HG03139 (cell line): ENCODE measurements at regions not wholly inside any gene's neighbourhood (a gene's known extent, or its start where the extent isn't known, plus 50 kb on each side); places are given as distances from the start of the nearest gene placed in this dataset.
"Not testable (repeated sequence)": the region's sequence is repeated elsewhere in the genome, so short reads cannot be mapped to it uniquely, and the experiment has no call there.

Experiments
- ATAC-seq: cut with Tn5 transposase; IDR thresholded peaks from one replicate; pipeline ENCODE4 v1.9.1; 2021; ENCODE audit not compliant: unreplicated experiment

DNA sequence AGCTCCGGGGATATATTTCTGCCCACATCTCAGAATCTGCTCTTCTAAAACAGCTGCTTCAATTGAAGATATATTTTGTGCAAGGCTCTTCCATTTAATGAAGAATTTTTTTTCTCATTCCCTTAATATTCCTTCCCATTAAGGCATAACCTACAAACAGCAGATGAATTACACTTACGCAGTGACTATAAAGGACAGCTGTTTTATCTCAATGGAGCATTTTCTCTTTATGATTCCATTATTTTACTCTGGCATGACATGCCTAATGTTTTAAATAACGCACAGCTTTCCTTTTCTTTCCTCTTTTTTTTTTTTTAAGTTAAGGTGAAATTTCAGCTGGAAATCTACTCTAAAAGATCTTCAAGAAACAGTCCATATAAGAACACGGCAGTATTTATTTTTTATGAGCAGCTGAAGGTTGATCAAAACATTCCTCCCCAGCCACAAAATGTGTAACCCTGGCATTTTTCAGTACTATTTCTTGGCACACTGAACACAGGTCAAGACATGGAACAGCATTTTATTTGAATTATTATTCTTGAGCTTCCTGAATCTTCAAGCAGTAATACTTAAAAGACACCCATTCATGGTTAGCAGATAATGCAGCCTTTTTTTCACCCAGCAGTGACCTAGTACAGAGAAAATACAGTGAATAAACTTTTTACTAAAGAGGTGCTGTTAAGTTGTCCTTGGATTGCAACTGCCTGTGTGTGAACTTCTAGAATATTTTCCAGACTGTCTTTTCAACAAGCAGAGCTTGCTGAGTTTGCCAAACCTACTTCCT is 118.1 kb upstream of the FOXN3 start:
- ATAC-seq = no peak

DNA sequence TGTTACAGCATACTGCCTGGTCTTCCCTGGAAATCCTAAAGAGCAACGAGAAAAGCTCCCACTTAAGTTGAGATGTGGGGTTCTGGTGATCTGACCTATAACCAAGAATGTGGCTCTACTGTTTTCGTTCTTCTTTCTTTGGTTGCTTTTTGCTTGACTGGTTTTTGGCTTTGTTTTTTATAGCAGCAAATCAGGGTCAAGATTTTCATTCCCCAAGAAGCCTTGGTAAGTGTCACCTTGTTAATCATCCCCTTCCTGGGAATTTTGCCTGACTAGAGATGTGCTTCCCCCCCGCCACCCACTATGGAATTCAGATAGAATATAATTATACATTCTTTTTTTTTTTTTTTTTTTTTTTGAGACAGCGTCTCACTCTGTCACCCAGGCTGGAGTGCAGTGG is 116.7 kb upstream of the FOXN3 start:
- ATAC-seq = no peak

DNA sequence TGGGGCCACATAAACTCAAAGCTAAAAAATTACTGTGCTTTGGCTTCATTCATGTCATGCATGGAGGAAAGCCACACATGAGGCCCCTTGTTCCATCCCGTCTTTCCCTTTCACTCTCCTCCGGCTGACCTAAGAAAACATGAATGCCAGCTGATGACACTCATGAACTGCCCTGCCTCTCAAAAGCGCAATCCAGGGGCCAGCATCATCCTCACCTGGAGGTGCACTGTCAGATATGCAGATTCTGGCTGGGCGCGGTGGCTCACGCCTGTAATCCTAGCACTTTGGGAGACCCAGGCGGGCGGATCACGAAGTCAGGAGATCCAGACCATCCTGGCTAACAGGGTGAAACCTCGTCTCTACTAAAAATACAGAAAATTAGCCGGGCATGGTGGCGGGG is 116.1 kb upstream of the FOXN3 start:
- no peak for ATAC-seq

DNA sequence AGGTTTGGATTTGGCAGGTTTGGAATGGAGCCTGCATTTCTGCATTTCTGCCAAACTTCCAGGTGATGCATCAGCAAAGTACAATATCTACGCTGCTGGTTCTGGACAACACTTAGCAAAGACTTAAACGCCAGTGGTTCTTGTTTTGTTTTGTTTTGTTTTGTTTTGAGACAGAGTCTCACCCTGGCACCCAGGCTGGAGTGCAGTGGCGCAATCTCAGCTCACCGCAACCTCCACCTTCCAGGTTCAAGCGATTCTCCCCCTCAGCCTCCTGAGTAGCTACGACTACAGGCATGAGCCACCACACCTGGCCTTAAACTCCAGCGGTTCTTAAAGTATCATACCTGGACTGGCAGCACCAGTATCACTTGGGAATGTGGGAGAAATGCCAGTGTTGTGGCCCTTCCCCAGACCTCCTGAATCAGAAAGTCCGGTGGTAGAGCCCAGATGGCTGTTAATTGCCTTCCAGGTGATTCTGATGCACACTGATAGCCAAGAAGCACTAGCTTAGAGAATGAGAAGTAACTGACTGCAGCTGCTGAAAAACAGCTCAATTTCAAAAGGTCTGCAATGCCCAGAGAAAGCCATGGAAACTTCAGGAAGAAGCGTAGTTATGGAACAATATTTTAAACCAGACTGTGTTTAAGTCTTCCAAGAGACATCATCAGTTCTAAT is 114.8 kb upstream of the FOXN3 start:
- ATAC-seq = no peak

DNA sequence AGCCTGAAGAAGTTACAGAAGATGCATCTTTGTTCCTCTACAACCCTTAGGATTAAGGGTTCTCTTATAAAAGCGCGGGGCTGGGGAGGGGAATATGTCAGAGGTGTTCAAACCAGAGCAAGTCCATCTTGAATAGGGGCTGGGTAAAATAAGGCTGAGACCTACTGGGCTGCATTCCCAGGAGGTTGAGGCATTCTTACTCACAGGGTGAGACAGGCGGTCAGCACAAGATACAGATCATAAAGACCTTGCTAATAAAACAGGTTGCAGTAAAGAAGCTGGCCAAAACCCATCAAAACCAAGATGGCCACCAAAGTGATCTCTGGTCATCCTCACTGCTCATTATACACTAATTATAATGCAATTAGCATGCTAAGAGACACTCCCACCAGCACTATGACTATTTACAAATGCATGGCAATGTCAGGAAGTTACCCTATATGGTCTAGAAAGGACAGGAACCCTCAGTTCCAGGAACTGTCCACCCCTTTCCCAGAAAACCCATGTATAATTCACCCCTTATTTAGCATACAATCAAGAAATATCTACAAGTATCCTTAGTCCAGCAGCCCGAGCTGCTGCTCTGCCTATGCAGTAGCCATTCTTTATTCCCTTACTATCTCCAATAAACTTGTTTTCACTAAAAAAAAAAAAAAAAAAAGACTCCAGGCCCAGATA is 108.1 kb upstream of the FOXN3 start:
- no peak for ATAC-seq

DNA sequence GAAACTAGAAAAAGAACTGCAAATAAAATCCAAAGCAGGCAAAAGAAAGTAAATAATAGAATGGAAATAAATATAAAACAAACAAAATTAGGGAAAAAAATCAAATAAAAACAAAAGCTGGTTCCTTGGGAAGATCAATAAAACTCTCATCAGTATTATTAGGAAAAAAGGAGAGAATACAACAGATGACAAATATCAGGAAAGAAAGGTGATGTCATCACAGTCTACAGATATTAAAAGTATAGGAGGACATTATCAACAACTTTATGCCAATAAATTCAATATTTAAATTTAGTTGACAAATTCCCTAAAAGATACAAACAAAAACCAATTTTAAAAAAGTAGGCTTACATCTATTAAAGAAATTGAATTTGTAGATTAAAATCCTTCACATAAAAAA is 107.4 kb upstream of the FOXN3 start:
- ATAC-seq = no peak

DNA sequence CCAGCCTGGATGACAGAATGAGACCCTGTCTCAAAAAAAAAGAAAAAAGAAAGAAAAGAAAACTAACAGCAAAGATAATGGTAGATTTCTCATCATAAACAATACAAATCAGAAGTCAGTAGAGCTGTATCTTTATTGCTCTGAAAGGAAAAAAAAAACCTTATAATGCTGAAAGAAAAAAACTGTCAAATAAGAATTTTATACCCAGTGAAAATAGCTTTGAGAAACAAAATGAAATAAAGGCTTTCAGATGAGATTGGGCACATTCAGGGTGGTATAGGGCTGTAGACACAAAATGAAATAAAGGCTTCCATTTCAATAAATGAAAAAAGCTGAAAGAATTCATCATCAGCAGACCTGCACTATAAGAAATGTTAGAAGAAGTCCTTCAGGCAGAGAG is 105.0 kb upstream of the FOXN3 start:
- ATAC-seq = no peak

DNA sequence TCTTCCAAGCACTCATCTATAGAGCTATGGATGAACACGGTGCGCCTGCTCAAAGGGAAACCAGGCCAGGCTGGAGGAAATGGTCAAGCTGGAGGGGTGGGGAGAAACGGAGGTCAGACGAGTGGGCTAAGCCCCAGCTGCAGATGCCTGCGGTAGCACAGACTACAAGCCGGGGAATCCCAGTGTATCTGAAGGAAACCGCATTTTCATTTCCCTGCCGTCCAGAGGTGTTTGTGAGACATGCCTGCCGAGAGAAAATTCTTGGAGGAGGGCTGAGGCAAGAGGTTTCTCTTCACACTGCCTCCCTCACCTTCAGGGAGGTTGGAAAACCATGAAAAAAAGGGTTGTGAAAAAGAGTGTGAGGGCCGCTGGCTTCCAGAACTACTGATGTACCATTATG is 102.0 kb upstream of the FOXN3 start:
- no peak for ATAC-seq

DNA sequence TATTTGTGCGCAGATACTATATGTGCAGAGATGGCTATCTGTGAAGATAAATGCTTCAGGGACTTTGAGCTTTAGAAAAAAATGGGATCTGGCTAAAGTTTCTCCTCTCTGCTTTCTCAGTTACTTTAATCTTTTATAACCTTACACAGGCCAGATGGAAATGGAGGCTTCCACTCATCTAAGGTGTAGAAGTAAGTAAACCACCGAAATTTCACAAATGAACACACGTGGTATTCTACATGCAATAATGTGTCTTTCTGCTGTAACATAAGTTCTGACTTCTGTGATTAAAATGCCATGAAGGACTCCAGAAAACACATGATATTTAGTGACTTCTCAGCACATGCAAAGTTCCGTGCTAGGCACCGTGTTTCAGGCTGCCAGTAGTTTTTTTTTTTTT is 99.1 kb upstream of the FOXN3 start:
- no peak for ATAC-seq

DNA sequence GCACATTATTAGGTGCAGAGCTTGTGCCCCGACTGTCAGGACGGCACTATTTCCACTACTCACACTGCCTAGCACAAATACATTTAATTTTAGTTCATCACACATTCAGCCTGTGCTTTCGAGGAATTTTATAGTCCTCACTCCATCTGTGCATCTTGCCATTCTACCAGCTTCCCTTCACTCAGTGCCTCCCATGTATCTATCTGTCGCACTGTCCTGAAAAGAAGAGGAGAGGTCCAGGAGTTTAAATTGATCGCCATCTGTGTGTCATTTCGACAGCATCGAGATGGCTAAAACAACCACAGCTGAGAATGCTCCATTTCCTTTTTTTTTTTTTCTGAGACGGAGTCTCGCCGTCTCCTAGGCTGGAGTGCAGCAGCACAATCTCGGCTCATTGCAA is 97.6 kb upstream of the FOXN3 start:
- ATAC-seq = no peak

DNA sequence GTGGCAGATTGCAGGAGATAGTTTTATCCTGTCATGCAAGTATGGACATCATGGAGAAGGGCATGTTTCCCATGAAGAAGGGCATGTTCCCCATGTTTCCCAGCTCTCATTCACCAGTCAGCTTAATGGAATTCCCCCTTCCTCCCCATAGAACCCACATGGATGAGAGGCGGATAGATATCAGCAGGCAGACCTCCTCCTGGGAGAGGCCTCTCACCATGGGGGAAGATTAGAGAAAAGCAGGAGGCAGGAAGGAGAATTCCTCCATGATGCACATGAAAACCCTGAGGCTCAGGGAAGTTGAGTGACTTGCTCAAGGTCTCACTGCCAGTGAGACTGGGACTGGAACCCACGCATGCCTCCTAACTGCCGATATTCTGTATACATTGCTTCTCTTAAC is 92.9 kb upstream of the FOXN3 start:
- ATAC-seq = no peak

DNA sequence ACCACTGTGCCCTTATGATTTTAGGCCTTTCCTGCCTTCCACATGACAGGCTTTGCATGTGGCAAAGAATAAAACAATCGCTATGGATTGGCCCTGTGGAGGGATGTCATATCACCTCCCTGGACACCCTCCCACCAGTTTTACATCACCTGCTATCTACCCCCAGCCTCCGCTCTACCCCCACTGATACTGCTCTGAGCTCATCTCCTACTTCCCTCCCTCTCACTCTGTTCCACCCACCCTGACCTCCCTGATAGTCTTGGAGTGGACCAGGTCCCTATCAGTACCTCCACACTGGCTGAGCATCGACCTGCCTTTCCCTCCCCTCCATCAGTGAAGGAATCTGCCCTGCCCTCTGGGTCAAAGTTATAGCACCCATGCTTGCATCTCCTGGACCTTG is 91.8 kb upstream of the FOXN3 start:
- ATAC-seq = no peak

DNA sequence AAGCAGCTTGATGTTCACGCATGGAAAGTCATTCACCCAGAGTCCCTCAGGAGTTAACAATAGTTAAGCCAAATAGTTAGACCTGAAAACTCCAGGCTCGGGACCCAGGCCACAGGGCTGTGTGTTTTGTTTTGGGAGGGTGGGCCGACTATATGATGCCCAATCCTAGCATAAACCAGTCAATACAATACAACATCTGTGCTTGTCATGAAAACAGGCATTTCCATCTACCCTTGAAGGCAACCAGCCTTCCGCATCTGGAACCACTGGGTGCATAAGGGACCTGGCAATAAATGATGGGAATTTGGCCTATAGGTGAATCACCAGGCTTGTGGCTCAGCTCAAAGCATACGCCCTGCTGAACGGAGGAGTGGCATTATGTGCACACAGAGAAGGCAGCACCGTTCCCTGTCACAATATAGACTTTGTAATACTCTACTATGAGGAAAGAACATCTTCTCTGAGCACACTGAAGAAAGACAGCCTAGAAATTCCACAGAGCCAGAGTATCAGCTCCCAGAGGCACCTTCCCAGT is 91.0 kb upstream of the FOXN3 start:
- no peak for ATAC-seq

DNA sequence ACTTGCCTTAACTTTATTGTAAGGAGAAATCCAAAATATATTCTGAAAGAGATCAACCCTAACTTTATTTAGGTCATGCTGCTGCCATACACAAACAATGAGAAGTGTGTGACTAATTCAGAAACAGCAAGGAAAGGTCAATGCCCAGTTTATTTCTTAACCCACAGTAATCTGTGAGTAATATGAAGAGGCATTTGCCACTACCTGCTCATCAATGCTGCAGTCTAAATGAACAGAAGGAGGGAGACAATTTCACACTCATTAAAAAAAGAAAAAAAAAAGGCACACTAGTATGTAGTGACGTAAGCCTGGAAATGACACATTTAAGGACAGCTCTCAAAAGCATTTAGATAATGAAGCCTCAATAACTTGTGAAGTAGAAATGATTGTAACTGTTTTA is 90.5 kb upstream of the FOXN3 start:
- ATAC-seq = no peak

DNA sequence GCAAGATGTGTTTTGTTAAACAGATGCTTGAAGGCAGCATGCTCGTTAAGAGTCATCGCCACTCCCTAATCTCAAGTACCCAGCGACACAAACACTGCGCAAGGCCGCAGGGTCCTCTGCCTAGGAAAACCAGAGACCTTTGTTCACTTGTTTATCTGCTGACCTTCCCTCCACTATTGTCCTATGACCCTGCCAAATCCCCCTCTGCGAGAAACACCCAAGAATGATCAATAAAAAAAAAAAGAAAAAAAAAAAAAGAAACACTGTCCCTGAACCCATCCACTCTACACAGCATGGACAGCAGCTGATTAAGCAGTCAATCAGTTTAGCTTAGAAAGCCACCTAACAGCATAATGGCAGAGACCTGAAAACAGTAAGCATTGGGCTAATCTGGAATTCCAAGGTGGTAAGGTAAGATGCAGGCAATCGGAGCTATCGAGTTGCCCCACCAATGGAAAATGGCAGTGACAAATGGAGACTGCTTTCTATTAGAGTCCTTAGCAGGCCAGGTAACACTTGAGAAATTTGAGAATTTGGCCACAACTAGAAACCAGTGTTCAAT is 89.9 kb upstream of the FOXN3 start:
- ATAC-seq = not testable (repeated sequence)

DNA sequence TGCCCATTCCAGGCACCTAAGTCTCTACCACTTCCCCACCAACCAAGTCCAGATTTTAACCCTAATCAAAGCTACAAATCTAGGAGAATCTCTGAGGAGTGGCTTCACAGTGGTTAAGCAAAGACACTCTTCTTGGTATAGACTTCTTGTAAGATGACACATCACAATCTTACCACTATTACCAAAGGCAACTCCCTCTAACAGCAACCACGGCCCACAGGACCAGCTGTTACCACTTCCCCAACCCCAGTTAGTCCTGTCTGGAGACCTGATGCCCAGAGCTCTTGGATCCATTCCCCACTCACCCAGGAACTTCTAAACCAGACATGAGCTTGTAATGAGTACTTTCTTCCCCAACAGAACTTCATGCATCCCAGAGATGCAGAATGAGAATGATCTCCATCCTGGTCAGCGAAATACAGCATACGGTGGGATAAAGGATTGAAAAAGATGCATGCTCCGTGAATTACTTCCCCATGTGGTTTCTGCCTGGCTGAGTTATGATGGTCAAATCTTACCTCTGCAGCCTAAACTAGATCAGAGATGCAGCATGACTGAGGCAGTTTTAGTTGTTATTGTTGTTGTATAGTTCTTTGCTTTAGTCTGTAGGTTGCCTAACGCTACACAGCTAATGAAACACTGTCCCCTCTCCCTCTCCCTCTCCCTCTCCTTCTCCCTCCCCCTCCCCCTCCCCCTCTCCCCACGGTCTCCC is 87.7 kb upstream of the FOXN3 start:
- ATAC-seq = peak; percentile 56

DNA sequence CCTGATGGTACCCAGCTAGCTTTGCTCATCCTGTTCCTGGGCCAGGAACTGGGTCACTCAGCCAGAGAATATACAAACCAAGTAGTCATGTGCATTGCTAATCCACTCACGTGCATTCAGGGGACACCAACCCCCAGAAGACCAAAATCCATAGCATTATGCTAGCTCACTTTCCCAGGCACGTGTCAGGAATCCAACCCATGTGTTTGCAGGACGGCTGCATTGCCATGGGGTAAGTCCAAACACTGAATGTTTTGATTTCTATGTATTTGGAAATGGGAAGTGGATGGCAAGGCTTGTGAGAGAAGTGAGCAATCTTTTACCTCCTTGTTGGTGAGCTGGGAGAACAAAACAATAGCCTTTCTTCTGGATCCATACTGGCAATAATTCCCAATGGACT is 87.1 kb upstream of the FOXN3 start:
- no peak for ATAC-seq

DNA sequence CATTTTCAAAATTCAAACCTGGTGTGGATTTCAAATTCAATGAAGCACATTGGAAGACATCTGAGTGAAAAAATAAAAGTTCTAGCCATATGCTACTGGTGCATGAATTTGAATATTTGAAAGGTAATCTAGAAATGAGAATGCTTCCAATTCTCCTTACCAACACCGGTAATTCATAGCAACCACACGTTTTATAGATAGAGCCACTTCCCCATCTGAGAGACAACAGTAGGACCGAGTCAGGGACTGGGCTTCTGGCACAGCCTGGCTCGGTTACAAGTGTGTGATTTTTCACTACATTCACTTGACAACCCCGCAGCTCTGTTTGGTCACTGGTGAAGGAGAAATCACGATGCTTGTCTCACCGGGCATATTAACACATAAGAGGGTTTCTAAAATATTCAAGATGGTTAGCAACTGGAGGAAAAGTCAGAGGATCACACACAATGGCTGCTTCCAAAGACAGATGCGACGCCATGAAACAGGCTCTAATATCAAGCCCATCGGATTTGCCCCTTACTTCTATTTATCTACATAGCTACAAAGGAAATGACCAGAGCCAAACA is 86.5 kb upstream of the FOXN3 start:
- ATAC-seq = no peak

DNA sequence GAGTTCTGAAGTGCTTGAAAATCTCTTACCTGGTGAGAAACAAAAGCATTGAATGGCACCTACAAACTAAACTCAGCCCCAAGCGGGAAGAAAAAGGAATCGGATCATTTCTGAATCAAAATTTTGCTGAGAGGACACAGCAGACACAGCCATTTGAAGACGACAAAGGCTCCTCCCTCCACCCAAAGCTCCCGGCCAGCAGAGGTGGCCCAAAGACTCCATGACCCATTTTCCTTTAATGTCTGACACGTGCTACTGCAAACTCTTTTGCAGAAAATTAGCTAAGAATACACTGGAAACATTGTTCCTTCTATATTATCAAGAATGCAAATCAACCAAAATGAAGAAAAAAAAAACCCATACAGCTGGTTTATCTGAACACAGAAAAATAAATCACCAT is 85.9 kb upstream of the FOXN3 start:
- no peak for ATAC-seq

DNA sequence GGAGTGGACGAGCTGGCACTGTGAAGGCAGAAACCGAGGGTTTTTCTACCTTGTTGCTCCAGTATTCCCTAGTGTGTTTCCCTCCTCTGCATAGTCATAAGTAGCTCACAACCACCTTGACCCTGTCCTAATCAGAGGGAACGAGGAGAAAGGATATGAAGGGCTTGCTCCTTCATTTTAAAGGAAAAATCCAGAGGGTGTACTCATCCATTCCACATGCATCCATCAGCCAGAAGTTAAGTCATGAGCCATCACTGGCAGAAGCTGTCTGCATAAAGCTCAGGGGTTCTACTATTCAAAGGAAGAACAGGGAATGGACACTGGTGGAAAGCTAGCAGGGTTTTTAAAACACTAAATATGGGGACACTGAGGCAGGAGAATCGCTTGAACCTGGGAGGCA is 84.3 kb upstream of the FOXN3 start:
- ATAC-seq = no peak

DNA sequence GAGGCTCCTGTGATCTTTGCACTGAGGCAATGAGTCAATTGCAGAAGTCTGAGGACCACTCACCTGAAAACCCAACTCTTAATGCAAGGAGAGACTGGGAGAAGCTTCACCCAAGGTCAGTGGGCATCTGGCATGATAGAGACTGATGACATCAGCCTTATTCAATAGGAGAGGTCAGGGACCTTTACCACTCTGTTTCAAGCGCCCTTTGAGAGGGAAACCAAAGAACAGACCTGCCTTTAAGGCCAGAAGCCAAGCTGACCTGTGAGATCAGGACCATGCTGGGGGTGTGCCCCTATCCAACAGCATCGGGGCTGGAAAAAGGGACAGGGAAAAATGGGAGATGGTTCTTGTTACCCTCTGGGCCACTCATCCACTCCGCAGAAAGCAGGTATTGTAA is 83.3 kb upstream of the FOXN3 start:
- no peak for ATAC-seq
